Activated naive CD8-positive, alpha-beta T cell treated with anti-CD3 and anti-CD28 coated beads for 36 hours (primary cell): ENCODE measurements at regions not wholly inside any gene's neighbourhood (a gene's known extent, or its start where the extent isn't known, plus 50 kb on each side); places are given as distances from the start of the nearest gene placed in this dataset.
A peak's percentile ranks its signal among the peaks of the same experiment; 100 is the strongest.

ENCODE experiments used
- DNase-seq: peaks from one replicate; pipeline ENCODE4 v3.0.0; 2021
- H3K27ac Mint-ChIP-seq: one replicate; pipeline ENCODE4 v1.8.0; 2022; ENCODE audit warnings: mild to moderate bottlenecking, moderate library complexity, mixed read lengths
- H3K27me3 Mint-ChIP-seq: one replicate; pipeline ENCODE4 v1.8.0; 2022; ENCODE audit warnings: mild to moderate bottlenecking, mixed read lengths
- H3K36me3 Mint-ChIP-seq: one replicate; pipeline ENCODE4 v1.8.0; 2021; ENCODE audit warnings: mild to moderate bottlenecking, mixed read lengths
- H3K4me1 Mint-ChIP-seq: one replicate; pipeline ENCODE4 v1.8.0; 2021; ENCODE audit warnings: mixed read lengths
- H3K4me3 Mint-ChIP-seq: one replicate; pipeline ENCODE4 v1.8.0; 2022; ENCODE audit warnings: mild to moderate bottlenecking, moderate library complexity, mixed read lengths
- H3K9me3 Mint-ChIP-seq: one replicate; pipeline ENCODE4 v1.8.0; 2022; ENCODE audit warnings: mixed read lengths

DNA sequence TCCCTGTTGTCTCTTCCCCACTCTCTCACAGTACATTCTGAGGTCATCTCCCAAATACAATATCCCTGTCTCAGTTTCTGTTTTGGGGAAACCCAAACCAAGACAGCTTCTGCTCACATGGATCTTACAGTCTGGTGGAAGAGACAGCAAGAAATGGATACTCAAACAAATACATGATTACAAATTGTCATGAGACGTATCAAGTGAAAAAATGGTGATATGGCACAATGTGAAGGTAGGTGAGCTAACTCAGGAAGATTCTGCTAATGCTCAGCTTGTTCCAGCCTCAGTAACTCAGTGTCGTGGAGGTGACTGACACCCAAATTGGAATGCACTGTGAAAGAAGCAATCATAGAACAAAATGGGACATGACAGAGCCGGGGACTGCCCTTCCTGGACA, 68.3 kb downstream of the CHST1 start:
- H3K27ac Mint-ChIP-seq: no peak overlapping the region
- no peaks in the 10 kb centered on the region for H3K4me1 Mint-ChIP-seq
- no peak overlapping the region for H3K4me3 Mint-ChIP-seq
- H3K27me3 Mint-ChIP-seq: peaks cover 19% of the 10 kb centered on the region
- no peak for DNase-seq
- no peaks in the 10 kb centered on the region for H3K9me3 Mint-ChIP-seq
- no peaks in the 10 kb centered on the region for H3K36me3 Mint-ChIP-seq

DNA sequence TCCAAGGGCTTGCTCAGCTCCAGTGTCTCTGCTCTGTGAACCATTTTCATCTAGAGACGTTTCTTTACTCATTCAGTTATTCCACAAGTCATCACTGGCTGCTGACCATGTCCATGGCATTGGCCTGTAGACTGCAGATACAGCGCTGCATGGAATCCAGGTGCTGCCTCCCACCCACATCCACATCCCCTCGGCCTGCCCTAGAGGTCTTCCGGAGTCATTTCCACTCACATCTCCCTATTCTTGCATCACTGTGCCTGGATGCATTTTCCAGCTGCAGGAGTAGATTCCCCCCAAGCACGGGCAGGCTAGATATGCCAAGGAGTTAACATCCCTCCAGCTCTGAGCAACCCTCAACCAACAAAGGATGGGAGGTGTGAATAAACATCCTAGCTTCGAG, 68.9 kb downstream of the CHST1 start:
- no peak for DNase-seq
- no peak overlapping the region for H3K4me3 Mint-ChIP-seq
- H3K4me1 Mint-ChIP-seq: no peaks in the 10 kb centered on the region
- no peak overlapping the region for H3K27ac Mint-ChIP-seq
- no peaks in the 10 kb centered on the region for H3K9me3 Mint-ChIP-seq
- H3K36me3 Mint-ChIP-seq: no peaks in the 10 kb centered on the region
- peaks cover 16% of the 10 kb centered on the region for H3K27me3 Mint-ChIP-seq

GRCh38 chr11:45593992-45594391, 71.4 kb downstream of the CHST1 start:
- no peaks in the 10 kb centered on the region for H3K9me3 Mint-ChIP-seq
- peaks cover 9% of the 10 kb centered on the region for H3K27me3 Mint-ChIP-seq
- no peaks in the 10 kb centered on the region for H3K36me3 Mint-ChIP-seq
- no peak overlapping the region for H3K27ac Mint-ChIP-seq
- no peak for DNase-seq
- no peaks in the 10 kb centered on the region for H3K4me1 Mint-ChIP-seq
- H3K4me3 Mint-ChIP-seq: no peak overlapping the region

DNA sequence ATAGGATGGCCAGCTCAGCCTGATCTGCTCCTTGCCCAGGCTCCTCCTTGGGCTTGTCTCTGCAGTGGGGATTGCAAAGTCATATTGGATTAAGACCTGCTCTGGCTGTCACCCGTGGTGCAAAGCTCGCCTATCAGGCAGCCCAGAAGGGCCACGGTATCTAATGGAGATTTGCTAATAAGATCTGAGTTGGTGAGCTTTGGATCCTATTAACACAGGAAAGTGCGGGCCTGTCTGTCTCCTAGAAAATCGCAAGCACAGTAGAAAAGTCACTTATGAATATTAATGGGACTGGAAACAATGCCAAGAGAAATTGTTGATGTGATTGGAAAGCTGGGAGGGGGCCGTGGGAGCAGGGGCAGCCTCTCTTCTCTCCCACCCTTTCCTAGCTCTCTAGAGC, 72.8 kb downstream of the CHST1 start:
- Mint-ChIP-seq H3K9me3 (no peaks in the 10 kb centered on the region), H3K36me3 (no peaks in the 10 kb centered on the region), H3K27me3 (peaks cover 16% of the 10 kb centered on the region), H3K27ac (no peak overlapping the region), H3K4me3 (no peak overlapping the region), H3K4me1 (no peaks in the 10 kb centered on the region)
- DNase-seq: no peak

- H3K27me3 Mint-ChIP-seq: peaks cover 22% of the 10 kb centered on the region
- DNase-seq: no peak
- H3K4me3 Mint-ChIP-seq: no peak overlapping the region
- no peaks in the 10 kb centered on the region for H3K36me3 Mint-ChIP-seq
- H3K27ac Mint-ChIP-seq: no peak overlapping the region
- no peaks in the 10 kb centered on the region for H3K9me3 Mint-ChIP-seq
- no peaks in the 10 kb centered on the region for H3K4me1 Mint-ChIP-seq
These were observed 74.7 kb downstream of the CHST1 start for GRCh38 chr11:45590743-45591142.

- Mint-ChIP-seq H3K9me3 (no peaks in the 10 kb centered on the region), H3K4me1 (no peaks in the 10 kb centered on the region), H3K4me3 (no peak overlapping the region), H3K27ac (no peak overlapping the region), H3K36me3 (no peaks in the 10 kb centered on the region), H3K27me3 (peaks cover 38% of the 10 kb centered on the region)
- DNase-seq: no peak
These were observed 80.2 kb downstream of the CHST1 start for GRCh38 chr11:45585205-45585604.

GRCh38 chr11:45583981-45584566, 81.3 kb downstream of the CHST1 start:
- no peak for DNase-seq
- Mint-ChIP-seq H3K36me3 (no peaks in the 10 kb centered on the region), H3K27me3 (peaks cover 47% of the 10 kb centered on the region), H3K4me1 (no peaks in the 10 kb centered on the region), H3K9me3 (no peaks in the 10 kb centered on the region), H3K4me3 (no peak overlapping the region), H3K27ac (no peak overlapping the region)

DNA sequence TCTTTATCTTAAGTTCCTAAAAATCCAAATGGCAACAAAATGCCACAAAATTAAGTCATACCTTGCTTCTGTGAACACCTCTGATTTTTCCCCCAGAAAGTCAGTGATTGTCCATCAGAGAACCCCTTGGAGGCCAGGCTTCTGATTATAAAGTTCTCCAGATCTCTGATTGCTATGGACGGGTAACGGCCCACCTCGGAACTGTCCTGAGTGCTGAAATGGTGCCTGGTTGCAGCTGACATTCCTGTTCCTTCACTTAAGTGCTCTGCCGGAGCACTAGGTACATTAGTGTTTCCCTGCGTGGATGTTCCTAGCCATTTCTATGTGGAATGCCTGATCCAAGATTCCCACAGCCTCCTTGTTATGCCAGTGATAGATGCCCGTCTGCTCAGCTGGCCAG, 85.0 kb downstream of the CHST1 start:
- no peak for DNase-seq
- Mint-ChIP-seq H3K9me3 (no peaks in the 10 kb centered on the region), H3K4me3 (no peak overlapping the region), H3K4me1 (no peaks in the 10 kb centered on the region), H3K27ac (no peak overlapping the region), H3K27me3 (peaks cover 36% of the 10 kb centered on the region), H3K36me3 (no peaks in the 10 kb centered on the region)

- Mint-ChIP-seq H3K4me1 (no peaks in the 10 kb centered on the region), H3K9me3 (no peaks in the 10 kb centered on the region), H3K27me3 (peaks cover 32% of the 10 kb centered on the region), H3K4me3 (no peak overlapping the region), H3K36me3 (no peaks in the 10 kb centered on the region), H3K27ac (no peak overlapping the region)
- no peak for DNase-seq
These were observed 87.1 kb downstream of the CHST1 start for GRCh38 chr11:45578316-45578715.

GRCh38 chr11:45577752-45578151, 87.7 kb downstream of the CHST1 start:
- no peaks in the 10 kb centered on the region for H3K36me3 Mint-ChIP-seq
- H3K9me3 Mint-ChIP-seq: no peaks in the 10 kb centered on the region
- no peak overlapping the region for H3K4me3 Mint-ChIP-seq
- no peak overlapping the region for H3K27ac Mint-ChIP-seq
- no peak for DNase-seq
- H3K4me1 Mint-ChIP-seq: no peaks in the 10 kb centered on the region
- H3K27me3 Mint-ChIP-seq: peaks cover 32% of the 10 kb centered on the region

GRCh38 chr11:45576461-45577215, 88.8 kb downstream of the CHST1 start:
- Mint-ChIP-seq H3K36me3 (no peaks in the 10 kb centered on the region), H3K4me1 (no peaks in the 10 kb centered on the region)

GRCh38 chr11:45573728-45574127, 91.7 kb downstream of the CHST1 start:
- Mint-ChIP-seq H3K36me3 (no peaks in the 10 kb centered on the region), H3K4me1 (no peaks in the 10 kb centered on the region), H3K4me3 (no peak overlapping the region), H3K9me3 (no peaks in the 10 kb centered on the region), H3K27ac (no peak overlapping the region), H3K27me3 (peaks cover under 1% of the 10 kb centered on the region)
- DNase-seq: no peak

More at GRCh38 chr11:45576461-45577215, 88.8 kb downstream of the CHST1 start:
- no peaks in the 10 kb centered on the region for H3K9me3 Mint-ChIP-seq
- H3K27ac Mint-ChIP-seq: no peak overlapping the region
- DNase-seq: no peak
- H3K27me3 Mint-ChIP-seq: peaks cover 25% of the 10 kb centered on the region
- no peak overlapping the region for H3K4me3 Mint-ChIP-seq

GRCh38 chr11:45572354-45573123, 92.9 kb downstream of the CHST1 start:
- Mint-ChIP-seq H3K4me1 (no peaks in the 10 kb centered on the region), H3K27me3 (no peaks in the 10 kb centered on the region), H3K4me3 (no peak overlapping the region), H3K9me3 (no peaks in the 10 kb centered on the region), H3K27ac (peak overlapping the region; percentile 47), H3K36me3 (no peaks in the 10 kb centered on the region)
- no peak for DNase-seq

DNA sequence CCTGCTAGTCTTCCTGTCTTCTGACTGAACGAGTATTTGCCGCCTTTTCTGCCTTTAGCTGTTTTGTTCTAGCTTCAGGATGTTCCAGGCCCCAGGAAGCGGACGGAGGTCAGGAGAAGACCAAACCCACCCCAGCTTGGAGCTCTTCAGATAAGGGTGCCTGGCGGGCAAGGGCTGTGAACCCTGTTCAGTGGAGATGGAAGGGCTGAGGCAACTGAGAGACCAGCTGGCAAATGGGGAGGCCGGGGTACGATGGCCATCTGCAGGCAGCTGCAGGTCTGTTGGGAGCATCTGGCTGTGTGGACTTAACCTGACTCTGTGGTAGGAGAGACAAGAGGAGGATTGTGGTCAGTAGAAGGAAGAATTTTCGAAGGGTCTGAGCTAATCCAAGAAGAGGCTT, 95.6 kb downstream of the CHST1 start:
- Mint-ChIP-seq H3K4me1 (no peaks in the 10 kb centered on the region), H3K27ac (no peak overlapping the region), H3K27me3 (no peaks in the 10 kb centered on the region), H3K9me3 (no peaks in the 10 kb centered on the region), H3K4me3 (no peak overlapping the region), H3K36me3 (no peaks in the 10 kb centered on the region)
- no peak for DNase-seq

DNA sequence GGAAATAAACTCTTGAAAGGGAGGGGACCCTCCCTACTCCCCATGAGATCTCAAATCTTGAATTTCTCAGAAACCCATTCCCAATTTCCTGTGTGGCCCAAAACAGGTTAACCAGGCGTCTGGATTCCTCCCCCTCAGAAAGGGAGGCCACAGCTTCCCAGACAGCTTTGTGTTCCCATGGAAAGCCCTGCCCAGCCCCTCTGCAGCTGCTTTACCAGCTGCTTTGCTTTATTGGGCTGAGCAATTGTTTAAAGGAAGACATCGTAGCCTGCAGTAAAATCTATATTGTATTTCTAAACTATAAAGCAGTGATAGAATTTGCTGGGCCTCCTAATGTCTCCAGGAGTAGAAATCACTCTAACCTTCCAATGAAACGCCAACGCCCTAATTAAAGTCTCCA, 97.4 kb downstream of the CHST1 start:
- no peaks in the 10 kb centered on the region for H3K4me1 Mint-ChIP-seq
- H3K9me3 Mint-ChIP-seq: no peaks in the 10 kb centered on the region
- no peak for DNase-seq
- H3K4me3 Mint-ChIP-seq: no peak overlapping the region
- no peaks in the 10 kb centered on the region for H3K36me3 Mint-ChIP-seq
- H3K27me3 Mint-ChIP-seq: no peaks in the 10 kb centered on the region
- H3K27ac Mint-ChIP-seq: no peak overlapping the region
